A549 (cell line): ENCODE measurements at regions not wholly inside any gene's neighbourhood (a gene's known extent, or its start where the extent isn't known, plus 50 kb on each side); places are given as distances from the start of the nearest gene placed in this dataset.

Experiments
- CTCF ChIP-seq: fragments of >200 bp; sonication (Bioruptor Twin); formaldehyde crosslinking; IDR thresholded peaks from 3 replicates; pipeline ENCODE4 v1.5.1; 2016
- EP300 ChIP-seq, 2 experiments: fragments of >200 bp; sonication (Bioruptor Twin); formaldehyde crosslinking; IDR thresholded peaks; 2 replicates in 1 of 2; 3 replicates in 1 of 2; pipeline ENCODE4 v1.6.1; 2016 to 2017
- HDAC2 ChIP-seq: fragments of 200-600 bp; sonication (generic); IDR thresholded peaks from 2 replicates; pipeline ENCODE4 v1.6.1; 2016
- MAZ ChIP-seq: fragments of 150-350 bp; IDR thresholded peaks from 2 replicates; pipeline ENCODE4 v1.6.1; 2014; ENCODE audit warnings: antibody characterized with exemption, low read depth, low read length, borderline replicate concordance
- NFE2L2 ChIP-seq: fragments of 150-350 bp; conservative IDR thresholded peaks from 2 replicates; pipeline ENCODE4 v1.6.1; 2014; ENCODE audit warnings: low read length
- POLR2A ChIP-seq: IDR thresholded peaks from 2 replicates; pipeline ENCODE4 v1.6.1; 2012; ENCODE audit warnings: mild to moderate bottlenecking, low read length
- POLR2AphosphoS2 ChIP-seq: conservative IDR thresholded peaks from 2 replicates; pipeline ENCODE4 v1.6.1; 2012; ENCODE audit warnings: low read length, improper control_type of control experiment, inconsistent platforms
- RAD21 ChIP-seq, 2 experiments: fragments of >200 bp in 1 of 2; sonication (Bioruptor Twin) in 1 of 2; formaldehyde crosslinking in 1 of 2; IDR thresholded peaks in 1 of 2; conservative IDR thresholded peaks in 1 of 2; 2 replicates in 1 of 2; 3 replicates in 1 of 2; pipeline ENCODE4 v1.6.1; 2012 to 2018; ENCODE audit warnings: inconsistent platforms in 1 of 2
- RARB ChIP-seq: fragments of 250-450 bp; sonication (Bioruptor Pico); IDR thresholded peaks from 2 replicates; pipeline ENCODE4 v1.8.0; 2021; ENCODE audit warnings: mild to moderate bottlenecking, moderate library complexity
- REST ChIP-seq: fragments of 200-600 bp; sonication (generic); IDR thresholded peaks from 2 replicates; pipeline ENCODE4 v1.6.1; 2016; ENCODE audit warnings: antibody characterized with exemption, mild to moderate bottlenecking, moderate library complexity
- SMC3 ChIP-seq: fragments of >200 bp; sonication (Bioruptor Twin); formaldehyde crosslinking; IDR thresholded peaks from 3 replicates; pipeline ENCODE4 v1.6.1; 2018; ENCODE audit warnings: inconsistent platforms
- SREBF2 ChIP-seq: fragments of 450-650 bp; IDR thresholded peaks from 2 replicates; pipeline ENCODE4 v1.6.1; 2014; ENCODE audit warnings: mild to moderate bottlenecking, moderate library complexity

- no peak for TF ChIP-seq SMC3
- no peak for TF ChIP-seq POLR2AphosphoS2
- no peak for TF ChIP-seq CTCF
- no peak for TF ChIP-seq MAZ
- no peak for TF ChIP-seq RAD21 (conservative IDR thresholded peaks at IDR 0.05 in 1 of 2, IDR thresholded peaks at IDR 0.05 in 1 of 2)
- TF ChIP-seq SREBF2, result no peak
- no peak for TF ChIP-seq POLR2A
- TF ChIP-seq NFE2L2, result no peak
- no peak for TF ChIP-seq RARB
- TF ChIP-seq REST, result no peak
- no peak for TF ChIP-seq HDAC2
- no peak for TF ChIP-seq EP300 (IDR thresholded peaks at IDR 0.05)
Observed at GRCh38 chr3:161444694-161445077, 51.9 kb upstream of the OTOL1 start.
